Karpas-422 (cell line): ENCODE measurements at regions not wholly inside any gene's neighbourhood (a gene's known extent, or its start where the extent isn't known, plus 50 kb on each side); places are given as distances from the start of the nearest gene placed in this dataset.

Source experiments
- DNase-seq: peaks from one replicate; pipeline ENCODE4 v3.0.0-alpha.2; 2015
- H2AFZ ChIP-seq: fragments of 200-600 bp; sonication (generic); 2 replicates; pipeline ENCODE4 v1.6.1; 2014; ENCODE audit warnings: antibody characterized with exemption, low read length, mixed read lengths
- H3K27ac ChIP-seq: fragments of 200-600 bp; sonication (generic); 2 replicates; pipeline ENCODE4 v1.5.1; 2014; ENCODE audit warnings: mild to moderate bottlenecking, low read length, moderate library complexity
- H3K27me3 ChIP-seq: fragments of 200-600 bp; sonication (generic); 2 replicates; pipeline ENCODE4 v1.6.1; 2014; ENCODE audit warnings: low read length, mixed read lengths
- H3K36me3 ChIP-seq: fragments of 200-600 bp; sonication (generic); 2 replicates; pipeline ENCODE4 v1.6.1; 2014; ENCODE audit warnings: low read length, mixed read lengths; ENCODE audit not compliant: insufficient read depth
- H3K4me1 ChIP-seq: fragments of 200-600 bp; sonication (generic); 2 replicates; pipeline ENCODE4 v1.6.1; 2014; ENCODE audit warnings: mild to moderate bottlenecking, low read length, mixed read lengths
- H3K4me2 ChIP-seq: fragments of 200-600 bp; sonication (generic); 2 replicates; pipeline ENCODE4 v1.6.1; 2014; ENCODE audit warnings: low read length, low read depth, mild to moderate bottlenecking; ENCODE audit not compliant: poor library complexity, severe bottlenecking
- H3K4me3 ChIP-seq: fragments of 200-600 bp; sonication (generic); 2 replicates; pipeline ENCODE4 v1.5.1; 2014; ENCODE audit warnings: mild to moderate bottlenecking, antibody characterized with exemption, low read length, mixed read lengths
- H3K79me2 ChIP-seq: fragments of 200-600 bp; sonication (generic); 2 replicates; pipeline ENCODE4 v1.6.1; 2014; ENCODE audit warnings: mild to moderate bottlenecking, low read length, mixed read lengths
- H3K9ac ChIP-seq: fragments of 200-600 bp; sonication (generic); 2 replicates; pipeline ENCODE4 v1.6.0; 2014; ENCODE audit warnings: low read length
- H3K9me2 ChIP-seq: fragments of 200-600 bp; sonication (generic), shearing (Covaris generic); replicated peaks from 2 replicates; pipeline ENCODE4 v1.6.0; 2014; ENCODE audit warnings: mild to moderate bottlenecking, low read length, moderate library complexity; ENCODE audit not compliant: insufficient read depth
- H3K9me3 ChIP-seq: fragments of 300-700, 200-600 bp; sonication (generic); 2 replicates; pipeline ENCODE4 v1.6.1; 2014; ENCODE audit warnings: low read length, mixed read lengths
- H4K20me1 ChIP-seq: fragments of 200-600 bp; sonication (generic); 2 replicates; pipeline ENCODE4 v1.6.1; 2014; ENCODE audit warnings: mild to moderate bottlenecking, antibody characterized with exemption, low read length, low read depth; ENCODE audit not compliant: insufficient read depth

DNA sequence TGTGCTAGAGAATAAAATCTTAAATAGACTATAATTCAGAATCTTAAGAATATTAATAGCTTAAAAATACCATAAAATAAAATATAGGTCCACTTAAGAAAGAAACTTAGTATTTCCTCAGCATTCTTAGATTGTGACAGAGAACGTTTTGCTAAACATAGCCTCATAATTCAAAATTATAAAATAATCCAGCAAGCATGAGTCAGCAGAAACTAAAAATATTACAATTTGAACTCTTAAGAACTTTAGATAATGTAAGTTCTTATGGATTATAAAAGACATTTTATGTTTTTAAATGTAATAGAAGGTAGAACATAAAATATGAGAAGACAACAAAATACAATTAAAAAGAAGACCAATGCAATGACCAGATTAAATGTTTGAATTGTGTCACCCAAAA lies 164.5 kb upstream of the MC4R start:
- Histone ChIP-seq H3K36me3 (no peaks in the 10 kb centered on the region), H3K9me3 (no peaks in the 10 kb centered on the region), H2AFZ (no peak overlapping the region), H3K4me3 (no peak overlapping the region), H3K9me2 (no peaks in the 10 kb centered on the region), H3K27me3 (no peaks in the 10 kb centered on the region), H3K79me2 (no peaks in the 10 kb centered on the region), H3K9ac (no peak overlapping the region), H3K4me1 (no peaks in the 10 kb centered on the region), H3K4me2 (no peak overlapping the region), H3K27ac (no peak overlapping the region), H4K20me1 (no peaks in the 10 kb centered on the region)
- no peak for DNase-seq

- no peaks in the 10 kb centered on the region for H3K9me2 ChIP-seq
- no peak overlapping the region for H3K4me3 ChIP-seq
- no peaks in the 10 kb centered on the region for H4K20me1 ChIP-seq
- no peaks in the 10 kb centered on the region for H3K9me3 ChIP-seq
- DNase-seq, result no peak
- no peaks in the 10 kb centered on the region for H3K79me2 ChIP-seq
- no peaks in the 10 kb centered on the region for H3K4me1 ChIP-seq
- no peak overlapping the region for H3K9ac ChIP-seq
- no peak overlapping the region for H3K27ac ChIP-seq
- H2AFZ ChIP-seq, result no peak overlapping the region
- no peaks in the 10 kb centered on the region for H3K36me3 ChIP-seq
- H3K4me2 ChIP-seq, result no peak overlapping the region
- no peaks in the 10 kb centered on the region for H3K27me3 ChIP-seq
These were observed 166.3 kb upstream of the MC4R start for GRCh38 chr18:60538891-60539290.

DNA sequence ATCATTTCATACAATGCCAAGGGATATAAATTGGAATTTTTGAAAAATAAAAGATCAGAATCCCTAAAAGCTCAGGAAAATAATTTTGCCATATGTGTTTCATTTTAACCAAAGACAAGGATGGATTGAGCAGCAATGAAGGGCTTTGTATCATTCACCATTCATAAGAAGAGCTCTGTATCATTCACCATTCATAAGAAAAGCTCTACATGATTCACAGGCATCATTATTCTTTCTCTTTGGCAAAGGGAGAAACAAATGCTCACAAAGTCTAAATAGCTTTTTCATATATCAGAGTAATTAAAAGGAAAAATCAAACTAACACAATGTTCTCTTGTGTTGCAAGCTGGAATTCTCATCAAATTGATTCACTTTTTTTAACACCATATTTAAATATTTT lies 169.1 kb upstream of the MC4R start:
- no peak overlapping the region for H3K27ac ChIP-seq

GRCh38 chr18:60543646-60544045 lies 171.1 kb upstream of the MC4R start:
- Histone ChIP-seq H3K4me3 (no peak overlapping the region), H3K27ac (no peak overlapping the region), H3K9ac (no peak overlapping the region), H3K9me2 (no peaks in the 10 kb centered on the region), H3K36me3 (no peaks in the 10 kb centered on the region), H3K4me2 (no peak overlapping the region), H4K20me1 (no peaks in the 10 kb centered on the region), H3K4me1 (no peaks in the 10 kb centered on the region), H3K9me3 (no peaks in the 10 kb centered on the region), H3K27me3 (no peaks in the 10 kb centered on the region), H3K79me2 (no peaks in the 10 kb centered on the region), H2AFZ (no peak overlapping the region)
- DNase-seq, result no peak

More for the DNA sequence above, 169.1 kb upstream of the MC4R start:
- Histone ChIP-seq H3K27me3 (no peaks in the 10 kb centered on the region), H3K36me3 (no peaks in the 10 kb centered on the region), H3K79me2 (no peaks in the 10 kb centered on the region), H3K4me2 (no peak overlapping the region), H3K9me3 (no peaks in the 10 kb centered on the region), H3K4me3 (no peak overlapping the region), H4K20me1 (no peaks in the 10 kb centered on the region), H2AFZ (no peak overlapping the region), H3K9ac (no peak overlapping the region), H3K9me2 (no peaks in the 10 kb centered on the region), H3K4me1 (no peaks in the 10 kb centered on the region)
- no peak for DNase-seq

- no peak overlapping the region for H3K27ac ChIP-seq
- no peak overlapping the region for H3K4me3 ChIP-seq
- no peak overlapping the region for H3K9ac ChIP-seq
- peak; percentile 89 for DNase-seq
- no peaks in the 10 kb centered on the region for H3K79me2 ChIP-seq
- no peaks in the 10 kb centered on the region for H3K27me3 ChIP-seq
- no peaks in the 10 kb centered on the region for H3K9me3 ChIP-seq
- no peaks in the 10 kb centered on the region for H4K20me1 ChIP-seq
- H2AFZ ChIP-seq, result no peak overlapping the region
- H3K4me2 ChIP-seq, result no peak overlapping the region
- H3K9me2 ChIP-seq, result no peaks in the 10 kb centered on the region
- H3K4me1 ChIP-seq, result no peaks in the 10 kb centered on the region
- no peaks in the 10 kb centered on the region for H3K36me3 ChIP-seq
These were observed 176.9 kb upstream of the MC4R start for GRCh38 chr18:60549338-60549960.

- no peaks in the 10 kb centered on the region for H3K9me2 ChIP-seq
- DNase-seq, result no peak
- H3K27me3 ChIP-seq, result no peaks in the 10 kb centered on the region
- H3K9ac ChIP-seq, result no peak overlapping the region
- no peaks in the 10 kb centered on the region for H3K36me3 ChIP-seq
- H3K4me2 ChIP-seq, result no peak overlapping the region
- no peaks in the 10 kb centered on the region for H3K9me3 ChIP-seq
- H3K4me3 ChIP-seq, result no peak overlapping the region
- no peaks in the 10 kb centered on the region for H4K20me1 ChIP-seq
- no peak overlapping the region for H3K27ac ChIP-seq
- H3K4me1 ChIP-seq, result no peaks in the 10 kb centered on the region
- no peak overlapping the region for H2AFZ ChIP-seq
- H3K79me2 ChIP-seq, result no peaks in the 10 kb centered on the region
These were observed 180.4 kb upstream of the MC4R start for GRCh38 chr18:60552948-60553347.

DNA sequence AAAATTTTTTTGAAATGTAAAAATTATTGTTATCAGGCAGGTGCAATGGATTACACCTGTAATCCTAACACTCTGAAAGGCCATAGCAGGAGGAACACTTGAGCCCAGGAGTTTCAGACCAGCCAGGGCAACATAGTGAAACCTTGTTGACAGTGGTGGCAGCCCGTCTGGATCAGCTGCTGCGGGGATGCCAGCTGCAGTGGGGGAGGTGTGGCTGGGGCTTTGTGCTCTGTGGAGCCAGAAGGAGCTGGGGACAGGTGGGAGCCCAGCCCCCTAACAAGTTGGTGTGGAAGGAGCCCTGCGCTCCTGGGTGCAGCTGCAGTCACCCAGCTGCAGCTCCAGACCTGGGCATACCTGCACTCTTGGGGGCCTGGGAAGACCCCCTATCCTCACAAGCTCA lies 182.4 kb upstream of the MC4R start:
- DNase-seq, result no peak
- Histone ChIP-seq H4K20me1 (no peaks in the 10 kb centered on the region), H3K4me1 (no peaks in the 10 kb centered on the region), H3K9ac (no peak overlapping the region), H3K79me2 (no peaks in the 10 kb centered on the region), H3K4me3 (no peak overlapping the region), H3K9me2 (no peaks in the 10 kb centered on the region), H3K36me3 (no peaks in the 10 kb centered on the region), H3K27ac (no peak overlapping the region), H3K9me3 (no peaks in the 10 kb centered on the region), H3K27me3 (no peaks in the 10 kb centered on the region), H3K4me2 (no peak overlapping the region), H2AFZ (no peak overlapping the region)

GRCh38 chr18:60555625-60556024 lies 183.1 kb upstream of the MC4R start:
- H3K36me3 ChIP-seq, result no peaks in the 10 kb centered on the region

DNA sequence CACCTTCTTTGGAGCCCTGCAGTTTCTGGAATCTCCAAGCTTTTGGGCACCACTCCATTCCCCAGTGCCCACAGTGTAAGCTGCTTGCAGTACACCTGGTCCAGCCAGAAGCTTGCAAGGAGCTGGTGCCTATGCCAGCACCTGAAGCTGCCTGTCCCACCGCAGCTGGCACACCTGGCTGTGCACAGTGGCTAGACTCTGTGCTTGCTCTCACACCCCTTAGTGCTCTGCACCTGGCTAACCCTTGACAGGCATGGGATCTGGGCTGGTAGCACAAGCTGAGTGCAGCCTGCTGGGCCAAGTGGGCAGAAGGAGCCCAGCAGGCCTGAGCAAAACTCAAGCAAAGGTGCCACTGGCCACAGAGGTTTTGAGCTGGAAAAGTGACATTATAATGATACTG lies 183.8 kb upstream of the MC4R start:
- Histone ChIP-seq H3K4me3 (no peak overlapping the region), H3K27ac (no peak overlapping the region), H2AFZ (no peak overlapping the region), H3K4me2 (no peak overlapping the region), H4K20me1 (no peaks in the 10 kb centered on the region), H3K79me2 (no peaks in the 10 kb centered on the region), H3K9me2 (no peaks in the 10 kb centered on the region), H3K27me3 (no peaks in the 10 kb centered on the region), H3K36me3 (no peaks in the 10 kb centered on the region), H3K9ac (no peak overlapping the region), H3K4me1 (no peaks in the 10 kb centered on the region), H3K9me3 (no peaks in the 10 kb centered on the region)
- no peak for DNase-seq

More at GRCh38 chr18:60555625-60556024, 183.1 kb upstream of the MC4R start:
- Histone ChIP-seq H3K9me2 (no peaks in the 10 kb centered on the region), H3K79me2 (no peaks in the 10 kb centered on the region), H3K4me3 (no peak overlapping the region), H2AFZ (peak overlapping the region; percentile 56; the same call in 1 of the 2 replicates), H4K20me1 (no peaks in the 10 kb centered on the region), H3K9me3 (no peaks in the 10 kb centered on the region), H3K9ac (no peak overlapping the region), H3K27me3 (no peaks in the 10 kb centered on the region), H3K4me2 (no peak overlapping the region), H3K27ac (no peak overlapping the region), H3K4me1 (no peaks in the 10 kb centered on the region)
- DNase-seq, result peak; percentile 57
